SHP77 treated with DMSO at 0.1 percent for 48 hours (cell line): ENCODE measurements at regions not wholly inside any gene's neighbourhood (a gene's known extent, or its start where the extent isn't known, plus 50 kb on each side); places are given as distances from the start of the nearest gene placed in this dataset.

Source experiments
- DNase-seq: peaks from one replicate; lab custom pipeline; 2025; lab: John Stamatoyannopoulos, UW

DNA sequence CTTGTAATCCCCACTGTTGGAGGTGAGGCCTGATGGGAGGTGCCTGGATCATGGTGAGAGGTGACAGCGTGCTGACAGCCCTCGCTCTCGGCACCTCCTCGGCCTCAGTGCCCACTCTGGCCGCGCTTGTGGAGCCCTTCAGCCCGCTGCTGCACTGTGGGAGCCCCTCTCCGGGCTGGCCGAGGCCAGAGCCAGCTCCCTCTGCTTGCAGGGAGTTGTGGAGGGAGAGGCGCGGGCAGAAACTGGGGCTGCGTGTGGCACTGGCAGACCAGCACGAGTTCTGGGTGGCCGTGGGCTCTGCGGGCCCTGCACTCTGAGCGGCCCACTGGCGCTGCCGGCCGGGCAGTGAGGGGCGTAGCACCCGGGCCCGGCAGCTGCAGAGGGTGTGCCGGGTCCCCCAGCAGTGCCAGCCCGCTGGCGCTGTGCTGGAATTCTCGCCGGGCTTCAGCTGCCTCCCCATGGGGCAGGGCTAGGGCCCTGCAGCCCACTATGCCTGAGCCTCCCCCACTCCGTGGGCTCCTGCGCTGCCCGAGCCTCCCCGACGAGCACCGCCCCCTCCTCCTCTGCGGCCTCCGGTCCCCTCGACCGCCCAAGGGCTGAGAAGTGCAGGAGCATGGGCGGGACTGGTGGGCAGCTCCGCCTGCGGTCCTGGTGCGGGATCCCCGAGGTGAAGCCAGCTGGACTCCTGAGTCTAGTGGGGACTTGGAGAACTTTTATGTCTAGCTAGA is 197.1 kb downstream of the SPP2 start:
- no peak for DNase-seq

DNA sequence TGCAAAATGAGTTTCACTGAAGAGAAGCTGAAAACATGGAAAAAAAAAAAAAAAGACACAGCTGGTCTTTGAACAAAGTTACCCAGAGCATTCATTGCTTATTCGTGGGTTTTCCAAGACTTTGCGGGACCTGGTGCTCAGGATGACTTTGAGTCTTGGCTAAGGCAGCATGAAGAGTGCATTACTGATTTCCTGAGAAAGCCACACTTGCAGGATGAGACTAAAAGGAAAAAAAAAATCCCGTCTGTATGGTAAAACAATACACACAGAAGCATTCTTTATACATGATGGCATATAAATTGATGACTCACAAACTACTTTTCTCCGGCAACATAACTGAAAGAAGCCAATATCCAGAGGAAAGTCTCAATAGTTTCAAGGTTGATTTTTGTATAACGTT is 195.4 kb downstream of the SPP2 start:
- no peak for DNase-seq

DNA sequence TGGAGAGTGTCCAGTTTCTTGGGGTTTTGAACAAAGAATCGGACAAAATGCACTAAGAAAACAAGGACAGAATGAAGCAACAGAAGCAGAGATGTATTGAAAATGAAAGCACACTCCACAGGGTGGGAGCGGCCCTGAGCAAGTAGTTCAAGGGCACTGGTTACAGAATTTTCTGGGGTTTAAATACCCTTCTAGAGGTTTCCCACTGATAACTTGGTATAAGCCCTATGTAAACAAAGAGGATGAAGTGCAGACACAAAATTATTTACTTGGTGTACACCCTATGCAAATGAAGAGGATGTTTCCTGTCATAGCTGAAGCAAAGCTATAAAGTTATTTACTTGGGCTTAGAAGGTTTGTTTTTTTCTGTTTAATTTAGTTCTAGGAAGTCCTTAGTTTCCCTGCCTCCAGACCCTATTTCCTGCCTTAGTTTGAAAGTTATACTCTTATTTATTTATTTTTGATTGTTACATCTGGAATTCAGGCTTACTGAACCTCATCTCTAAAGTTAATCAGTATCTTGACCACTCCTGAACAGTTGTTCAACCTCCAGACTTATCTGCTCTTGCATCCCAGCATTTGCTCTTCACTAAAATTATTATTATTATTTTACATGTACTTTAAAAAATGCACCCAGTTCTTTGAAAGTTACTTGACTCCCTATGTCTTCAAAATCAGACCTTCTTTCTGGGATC is 193.5 kb downstream of the SPP2 start:
- no peak for DNase-seq

DNA sequence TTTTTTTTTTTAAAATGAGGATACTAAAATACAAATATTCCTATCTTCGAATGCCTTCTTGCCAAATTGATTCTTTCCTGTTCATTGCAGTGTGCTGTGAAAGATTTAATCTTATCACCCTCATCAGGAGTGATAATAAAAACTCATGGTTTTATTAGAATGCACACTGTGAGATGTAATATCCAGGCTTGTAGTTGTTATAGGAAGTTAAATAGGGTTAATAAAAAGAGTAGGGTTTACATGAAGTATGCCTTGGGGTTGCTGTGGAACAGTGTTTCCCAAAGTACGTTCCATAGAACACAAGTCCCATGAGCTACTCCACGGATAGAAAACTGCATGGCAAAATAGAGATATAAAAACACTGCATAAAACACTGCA is 191.9 kb downstream of the SPP2 start:
- DNase-seq, result no peak

DNA sequence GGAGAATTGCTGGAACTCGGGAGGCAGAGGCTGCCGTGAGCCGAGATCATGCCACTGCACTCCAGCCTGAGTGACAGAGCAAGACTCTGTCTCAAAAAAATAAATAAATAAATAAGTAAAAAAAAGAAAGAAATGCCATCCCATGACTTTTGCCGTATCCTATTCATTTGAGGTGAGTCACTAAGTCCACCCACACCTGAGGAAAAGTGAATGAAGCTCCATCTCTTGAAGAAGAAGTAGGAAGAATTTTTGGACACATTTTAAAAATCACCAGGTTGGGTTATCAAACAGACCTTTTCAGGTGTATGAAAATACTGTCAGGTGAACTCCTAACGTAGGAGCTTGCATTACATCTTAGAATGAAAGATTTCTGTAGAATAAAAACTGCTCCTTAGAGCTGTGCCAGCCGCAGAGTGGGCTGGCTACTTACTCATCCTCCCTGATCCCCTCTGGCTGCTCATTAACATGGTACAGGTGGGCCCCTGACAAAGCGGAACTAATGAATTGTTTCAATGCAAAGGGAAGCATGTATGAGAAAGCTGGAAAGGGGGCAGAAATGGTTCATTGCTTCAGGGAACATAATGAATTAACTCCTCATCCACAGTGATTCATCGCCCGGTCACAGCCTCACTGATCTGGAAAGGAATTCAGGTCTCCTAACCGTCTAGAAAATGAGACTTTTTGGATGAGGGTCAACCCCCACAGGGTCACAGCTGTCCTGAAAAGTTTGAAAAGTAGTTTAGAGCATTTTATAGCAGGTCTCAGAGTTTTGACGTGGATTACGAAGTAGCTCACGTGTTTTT is 191.4 kb downstream of the SPP2 start:
- no peak for DNase-seq

DNA sequence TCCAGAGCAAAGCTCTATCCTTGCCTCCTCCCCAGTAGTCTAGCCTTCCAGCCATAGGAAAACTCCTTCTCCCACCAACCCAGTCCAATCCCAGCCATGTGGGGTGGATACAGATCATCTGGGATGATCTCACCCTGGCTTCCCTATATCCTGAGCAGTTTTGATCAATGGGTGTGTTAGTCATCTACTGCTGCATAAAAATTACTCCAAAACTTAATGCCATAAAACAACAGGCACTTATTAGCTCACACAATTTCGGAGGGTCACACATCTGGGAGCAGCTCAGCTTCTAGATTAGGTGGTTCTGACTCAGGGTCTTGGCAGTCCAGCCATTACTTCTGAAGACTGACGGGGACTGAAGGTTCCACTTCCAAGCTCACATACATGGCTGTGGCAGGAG is 190.4 kb downstream of the SPP2 start:
- DNase-seq, result no peak

DNA sequence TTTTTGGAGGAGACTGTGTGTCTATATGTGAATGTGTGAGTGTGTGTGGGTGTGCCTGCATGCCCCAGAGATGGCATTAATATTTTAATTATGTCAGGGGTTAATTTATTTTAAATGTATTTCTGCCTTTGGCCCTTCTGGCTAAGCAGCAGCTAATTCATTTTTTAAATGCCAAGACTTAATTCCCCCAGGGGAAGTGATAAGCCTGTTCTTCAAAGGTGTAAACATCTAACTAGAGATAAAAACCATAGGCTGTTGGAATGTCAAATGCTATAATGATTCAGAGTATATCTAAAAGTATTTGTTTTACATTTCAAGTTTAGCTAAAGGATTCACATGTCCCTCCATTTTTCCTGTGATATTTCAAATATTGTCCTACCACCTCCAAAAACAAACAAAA is 184.7 kb downstream of the SPP2 start:
- DNase-seq, result no peak

DNA sequence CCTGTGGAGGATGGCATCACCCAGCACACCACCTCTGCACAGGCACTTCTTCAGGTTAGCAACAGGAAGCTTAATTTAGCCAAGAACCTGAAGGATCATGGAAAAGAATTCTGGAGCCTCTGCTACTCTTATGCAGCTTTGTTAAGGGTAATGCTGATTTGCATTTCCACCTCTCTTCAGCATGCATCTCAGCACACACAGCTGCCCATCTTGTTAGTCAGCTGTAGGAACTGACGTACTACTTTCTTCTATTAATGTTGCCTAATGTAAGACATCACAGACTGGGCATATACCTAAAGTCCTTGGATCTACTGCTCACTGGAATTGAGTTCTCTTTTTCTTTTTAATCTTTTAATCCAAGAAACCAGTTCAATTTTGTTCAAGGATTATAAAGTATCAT is 181.0 kb downstream of the SPP2 start:
- no peak for DNase-seq

DNA sequence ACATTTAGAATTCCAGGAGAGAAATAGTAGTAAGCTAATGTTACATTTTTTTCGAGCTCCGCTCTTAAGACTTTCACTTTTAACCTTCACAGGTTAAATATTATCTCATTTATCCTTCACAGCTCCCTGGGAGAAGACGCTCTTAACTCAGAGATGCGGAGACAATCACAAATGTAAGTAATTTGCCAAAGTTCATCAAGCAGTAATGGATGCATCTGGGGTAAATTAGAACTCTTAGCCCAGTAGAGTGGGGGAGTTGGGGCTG is 168.5 kb downstream of the SPP2 start:
- DNase-seq, result no peak

DNA sequence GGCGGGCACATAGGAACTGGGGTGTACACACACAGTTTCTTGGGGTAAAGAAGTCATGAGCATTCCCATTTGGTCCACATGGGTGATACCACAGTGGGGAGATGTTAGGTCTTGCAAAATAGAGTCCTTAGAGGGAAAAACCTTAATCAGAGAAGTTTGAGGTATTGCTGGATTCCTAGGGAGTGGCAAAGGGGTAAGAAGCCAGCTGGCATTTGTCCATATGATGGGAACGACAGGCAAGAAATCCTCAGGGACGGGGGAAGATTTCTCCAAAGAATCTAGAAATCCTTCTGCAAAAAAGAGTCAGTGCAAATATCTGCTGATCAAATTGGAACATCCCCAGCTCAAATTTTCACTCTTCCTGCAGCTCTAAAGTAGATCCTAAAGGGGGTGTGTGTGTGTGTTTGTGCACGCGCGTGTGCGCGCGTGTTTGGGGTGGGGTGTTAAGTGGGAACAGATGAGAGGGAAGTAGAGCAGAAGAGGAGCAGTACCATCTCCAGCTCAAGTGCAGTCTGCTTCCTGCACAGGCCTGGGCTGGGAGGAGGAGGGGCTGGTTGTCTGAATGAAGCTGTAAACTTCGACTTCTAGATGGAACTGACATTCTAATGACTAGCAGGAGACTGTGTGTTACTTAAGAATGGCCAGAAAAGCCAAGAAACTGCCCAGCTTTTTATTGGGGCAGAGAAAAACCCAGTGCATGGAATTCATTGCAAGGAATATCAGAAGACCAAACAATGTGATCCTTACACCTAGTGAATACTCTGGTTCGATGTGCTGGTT is 168.0 kb downstream of the SPP2 start:
- no peak for DNase-seq

DNA sequence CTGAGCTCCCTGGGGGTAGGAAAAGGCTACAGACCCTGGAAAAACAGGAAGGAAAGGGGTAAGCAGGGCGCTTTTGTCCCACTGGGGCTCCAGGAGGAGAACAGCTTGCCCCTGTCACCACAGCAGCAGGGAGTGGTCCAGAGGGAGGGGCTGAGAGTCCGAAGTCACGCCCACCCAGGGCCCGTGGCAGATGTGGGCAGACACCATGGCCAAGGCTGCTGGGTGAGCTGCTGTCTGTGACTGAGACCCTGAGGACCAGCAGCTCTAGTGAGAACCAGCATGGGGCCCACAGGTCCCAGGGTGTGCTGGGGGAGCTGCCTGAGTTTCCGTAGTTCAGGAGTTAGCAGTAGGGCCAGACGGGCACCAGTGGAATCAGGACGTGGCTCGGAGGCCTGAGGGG is 162.0 kb downstream of the SPP2 start:
- no peak for DNase-seq

DNA sequence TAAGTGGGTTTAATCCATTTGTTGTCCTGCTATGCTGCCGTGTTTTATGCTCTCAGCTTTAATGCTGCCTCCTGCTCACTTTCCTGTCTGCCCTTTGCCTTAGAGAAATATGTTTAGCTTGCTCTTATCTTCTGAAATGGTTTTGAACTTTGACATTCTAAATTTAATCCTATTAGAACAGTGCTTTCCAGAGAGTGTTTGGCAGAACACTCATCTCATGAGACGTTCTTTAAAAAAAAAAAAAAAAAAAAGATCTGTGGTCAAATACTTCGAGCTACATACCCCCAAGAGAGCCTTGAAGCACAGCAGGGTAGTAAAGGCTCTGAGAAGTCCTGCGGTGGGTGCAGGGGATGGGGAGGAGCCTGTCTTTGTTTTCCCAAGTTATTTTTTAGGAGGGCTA is 161.3 kb downstream of the SPP2 start:
- DNase-seq, result no peak

DNA sequence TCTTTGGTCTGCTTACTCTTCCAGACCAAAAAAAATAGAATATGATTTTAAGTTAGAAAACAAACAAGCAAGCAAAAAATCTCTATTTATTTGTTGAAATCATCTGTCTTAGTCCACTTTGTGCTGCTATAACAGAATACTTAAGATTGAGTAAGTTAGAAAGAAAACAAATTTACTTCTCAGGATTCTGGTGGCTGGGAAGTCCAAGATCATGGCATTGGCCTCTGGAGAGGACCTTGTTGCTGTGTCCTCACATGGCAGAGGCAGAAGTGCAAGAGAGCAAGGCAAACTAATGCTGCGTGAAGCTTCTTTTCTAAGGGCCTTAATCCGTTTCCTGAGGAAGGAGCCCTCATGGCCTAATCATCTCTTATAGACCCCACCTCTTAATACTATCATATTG is 156.2 kb downstream of the SPP2 start:
- DNase-seq, result no peak

DNA sequence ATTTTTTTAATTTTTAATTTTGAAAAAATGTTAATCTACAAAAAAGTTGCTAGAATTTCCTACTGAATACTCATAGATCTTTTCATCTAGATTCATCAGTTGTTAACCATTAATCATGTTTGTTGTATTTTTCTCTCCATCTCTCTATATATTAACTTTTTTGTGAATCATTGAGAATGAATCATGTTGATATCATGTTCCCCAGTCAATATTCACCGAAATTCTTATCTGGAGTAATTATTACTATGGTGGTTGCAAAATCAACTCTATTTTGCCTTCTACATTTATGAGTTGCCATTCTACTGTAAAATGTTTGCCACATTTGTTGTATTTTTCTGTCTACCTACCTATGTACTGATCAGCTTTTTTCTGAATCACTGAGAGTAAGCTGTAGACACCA is 154.0 kb downstream of the SPP2 start:
- DNase-seq, result no peak

DNA sequence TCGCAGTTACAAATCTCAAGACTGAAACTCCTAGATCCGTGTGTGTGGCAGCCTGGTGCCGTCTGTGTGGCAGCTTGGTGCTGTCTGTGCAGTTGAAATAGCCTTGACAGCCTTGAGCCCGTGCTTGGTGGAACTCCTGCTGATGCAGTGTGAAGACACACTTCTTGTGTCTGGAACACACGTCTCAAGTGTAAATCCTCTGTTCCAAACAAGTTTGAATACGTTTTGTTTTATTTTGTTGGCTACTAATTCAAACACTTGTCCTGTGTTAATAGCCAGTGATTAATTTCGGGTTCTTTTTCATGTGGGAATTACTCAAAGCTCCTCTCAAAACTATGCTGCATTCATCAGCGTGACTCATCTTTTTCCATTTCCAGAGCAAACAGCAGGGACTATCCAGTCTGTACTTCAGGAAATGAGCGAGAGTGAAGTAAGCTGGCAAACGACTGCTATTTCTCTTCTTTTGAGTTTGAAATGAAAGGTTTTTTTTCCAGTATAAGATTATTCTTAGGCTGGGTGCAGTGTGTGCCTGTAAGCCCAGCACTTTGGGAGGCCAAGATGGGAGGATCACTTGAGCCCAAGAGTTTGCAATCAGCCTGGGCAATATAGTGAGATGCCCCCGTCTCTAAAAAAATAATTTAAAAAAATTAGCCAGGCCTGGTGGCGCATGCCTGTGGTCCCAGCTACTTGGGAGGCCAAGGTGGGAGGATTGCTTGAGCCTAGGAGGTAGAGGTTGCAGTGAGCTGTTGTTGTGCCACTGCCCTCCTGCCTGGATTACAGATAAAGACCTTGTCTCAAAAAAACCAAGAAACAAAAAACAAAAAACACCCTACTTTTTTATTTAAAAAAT is 152.9 kb downstream of the SPP2 start:
- no peak for DNase-seq

DNA sequence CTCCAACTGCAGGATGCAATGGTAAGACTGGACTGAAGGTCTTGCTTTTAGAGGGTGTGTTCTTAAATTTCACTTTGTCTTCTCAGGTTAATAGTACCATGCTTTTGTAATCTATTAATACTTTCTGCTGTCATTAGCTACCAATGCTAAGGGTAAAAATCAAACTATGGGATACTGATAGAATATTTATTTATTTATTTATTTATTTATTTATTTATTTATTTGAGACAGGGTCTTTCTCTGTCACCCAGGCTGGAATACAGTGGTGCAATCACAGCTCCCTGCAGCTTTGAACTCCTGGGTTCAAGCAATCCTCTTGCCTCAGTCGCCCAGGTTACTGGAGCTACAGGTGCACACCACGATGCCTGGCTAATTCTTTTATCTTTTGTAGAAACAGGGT is 152.1 kb downstream of the SPP2 start:
- no peak for DNase-seq

DNA sequence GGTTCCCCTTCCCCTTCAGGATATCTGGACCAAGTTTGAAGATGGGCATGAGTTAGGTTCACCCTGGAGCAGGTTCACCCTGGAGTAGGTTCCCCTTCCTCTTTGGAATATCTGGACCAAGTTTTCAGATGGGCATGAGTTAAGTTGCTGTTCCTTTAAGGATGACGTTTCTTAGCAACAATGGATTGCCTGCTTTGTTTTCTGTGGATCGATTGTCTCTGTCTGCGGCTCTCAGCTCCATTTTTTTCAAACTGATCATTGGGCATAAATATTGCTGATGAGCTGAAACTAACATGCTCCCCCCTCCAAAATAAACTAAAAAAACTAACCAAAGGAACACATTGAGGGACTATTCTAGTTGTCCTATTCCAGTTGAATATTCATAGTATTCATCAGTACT is 149.5 kb downstream of the SPP2 start:
- DNase-seq, result no peak

DNA sequence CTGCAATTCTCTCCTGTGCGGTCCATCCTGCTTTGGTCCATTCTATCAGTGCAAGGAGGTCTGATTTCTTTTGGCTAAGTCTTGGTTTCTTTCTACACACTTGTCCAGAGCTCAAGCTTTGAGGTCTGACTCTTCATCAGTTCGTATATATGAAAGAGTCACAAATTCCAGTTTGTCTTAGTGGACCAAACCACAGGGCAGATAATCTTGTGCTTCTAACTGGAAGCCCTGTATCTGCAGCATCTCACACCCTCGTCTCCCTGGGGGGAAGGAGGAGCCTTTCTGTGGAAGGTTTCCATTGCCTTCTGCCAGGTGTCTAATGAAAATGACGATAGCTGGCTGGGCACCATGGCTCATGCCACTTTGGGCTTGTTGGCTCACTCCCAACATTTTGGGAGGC is 148.5 kb downstream of the SPP2 start:
- no peak for DNase-seq

DNA sequence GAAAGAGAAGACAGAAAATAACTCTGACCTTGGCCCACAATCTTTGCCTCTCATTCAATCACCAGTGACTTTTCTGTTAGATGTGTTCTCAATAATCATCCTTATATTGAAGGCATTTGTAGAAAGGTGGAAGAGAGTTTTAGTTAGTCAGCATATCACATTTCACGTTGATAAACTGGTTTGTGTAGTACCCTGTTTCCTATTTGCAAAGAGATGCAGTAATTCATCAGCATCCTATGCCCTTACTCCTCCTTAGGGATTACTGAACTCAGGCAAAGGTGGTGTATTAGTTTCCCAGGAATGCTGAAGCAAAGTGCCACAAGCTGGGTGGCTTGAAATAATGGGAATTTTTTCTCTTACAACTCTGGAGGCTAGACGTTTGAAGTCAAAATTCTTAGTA is 145.0 kb downstream of the SPP2 start:
- no peak for DNase-seq

DNA sequence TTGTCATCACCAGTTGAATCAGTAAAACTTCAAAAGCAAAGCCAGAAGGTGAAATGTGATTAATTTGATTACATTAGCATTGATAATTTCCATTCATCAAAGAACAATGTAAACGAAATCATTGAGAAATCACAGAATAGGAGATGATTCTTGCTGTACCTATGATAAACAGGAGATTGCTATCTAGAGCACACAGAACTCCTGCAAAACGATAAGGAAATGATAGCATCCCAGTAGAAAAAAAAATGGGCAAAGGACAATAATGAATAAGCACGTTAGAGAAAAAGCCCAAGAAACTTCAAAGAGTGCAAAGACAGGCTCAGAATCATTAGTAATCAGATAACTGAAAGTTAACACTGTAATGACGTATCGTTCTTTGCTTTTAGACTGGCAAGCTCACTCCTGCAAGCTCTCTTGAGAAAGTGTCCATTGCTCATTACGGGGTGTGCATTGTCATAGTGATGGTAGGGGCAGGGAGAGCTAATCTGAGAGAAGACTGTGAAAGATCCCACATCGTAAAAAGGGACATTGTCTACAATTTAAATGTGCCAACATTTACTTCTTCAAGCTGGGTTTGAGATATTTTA is 143.6 kb downstream of the SPP2 start:
- DNase-seq, result no peak

DNA sequence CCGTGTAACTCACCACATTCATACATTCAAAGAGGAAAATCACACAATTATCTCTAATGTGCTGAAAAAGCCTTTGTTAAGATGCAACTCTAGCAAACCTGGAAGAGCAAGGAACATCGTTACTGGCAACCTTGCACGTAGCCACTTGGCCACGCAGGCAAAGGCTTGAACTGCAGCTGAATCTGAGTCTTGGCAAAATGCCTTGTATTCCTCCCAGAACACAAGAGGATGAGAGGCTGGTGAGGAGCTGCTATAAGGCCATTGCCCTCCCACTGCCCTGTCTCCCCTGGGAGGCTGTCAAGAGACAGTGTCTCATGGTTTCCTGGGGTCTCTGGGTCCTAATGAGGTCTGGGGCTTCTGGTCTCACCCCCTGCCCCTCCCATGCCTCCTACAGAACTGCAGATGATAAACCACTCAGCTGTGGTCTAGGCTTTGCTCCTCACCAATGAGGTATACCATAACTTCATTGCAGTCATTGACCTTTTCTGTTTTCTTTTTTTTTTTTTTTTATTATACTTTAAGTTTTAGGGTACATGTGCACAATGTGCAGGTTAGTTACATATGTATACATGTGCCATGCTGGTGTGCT is 141.4 kb downstream of the SPP2 start:
- peak; percentile 71 for DNase-seq
